NCI-H460 (cell line): ENCODE measurements at regions not wholly inside any gene's neighbourhood (a gene's known extent, or its start where the extent isn't known, plus 50 kb on each side); places are given as distances from the start of the nearest gene placed in this dataset.

Source experiments
- DNase-seq: peaks from one replicate; pipeline ENCODE4 v3.0.0-alpha.2; 2016; ENCODE audit warnings: low read depth; ENCODE audit errors: extremely low read depth

DNA sequence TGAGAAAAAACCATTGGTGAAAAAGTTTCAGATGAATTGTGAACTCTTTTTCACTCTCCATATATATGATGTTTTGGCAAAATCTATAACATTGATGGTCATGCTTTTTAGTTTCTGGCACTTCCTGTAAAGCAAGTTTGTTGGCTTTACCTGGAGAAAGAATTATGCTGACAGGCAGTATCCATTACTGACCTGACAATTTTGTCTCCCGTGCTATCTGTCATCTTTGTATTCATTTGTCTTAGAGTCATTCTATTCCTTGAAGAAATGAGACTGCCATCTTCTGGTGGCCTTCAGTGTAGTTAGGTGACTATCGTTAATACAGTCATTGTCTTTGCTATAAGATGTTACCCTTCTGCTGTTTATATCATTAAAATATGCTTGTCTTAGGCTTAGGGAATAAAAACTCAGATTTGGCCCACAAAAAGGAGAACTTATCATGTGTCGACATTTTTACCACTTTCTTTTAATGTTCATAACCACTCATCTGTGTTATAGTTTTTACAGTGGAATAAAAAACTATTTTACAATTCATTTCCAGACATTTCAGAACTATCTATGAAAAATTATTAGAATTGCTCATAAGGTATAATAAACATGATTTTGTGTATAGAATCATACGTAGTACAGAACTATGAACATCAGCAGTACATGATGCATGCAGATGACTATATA is 707.0 kb downstream of the EPM2A start:
- DNase-seq, result peak; percentile 56

DNA sequence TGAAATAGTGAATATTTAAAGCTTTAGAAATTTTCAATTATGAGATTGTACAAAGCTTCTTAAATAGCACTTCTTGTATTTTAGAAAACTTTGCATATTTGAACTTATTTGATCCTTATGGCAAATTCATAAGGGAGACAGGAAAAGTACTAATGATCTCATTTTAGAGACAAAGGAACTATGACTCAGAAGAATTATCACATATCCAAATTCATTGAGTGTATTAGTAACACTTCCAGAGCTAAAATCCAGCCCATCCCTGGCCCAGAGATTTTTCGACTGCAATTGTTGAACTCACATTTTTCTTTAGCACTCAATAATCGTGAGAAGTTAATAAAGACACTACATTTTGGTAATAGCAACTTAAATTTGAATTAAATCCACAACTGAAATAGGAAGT is 704.3 kb downstream of the EPM2A start:
- no peak for DNase-seq

DNA sequence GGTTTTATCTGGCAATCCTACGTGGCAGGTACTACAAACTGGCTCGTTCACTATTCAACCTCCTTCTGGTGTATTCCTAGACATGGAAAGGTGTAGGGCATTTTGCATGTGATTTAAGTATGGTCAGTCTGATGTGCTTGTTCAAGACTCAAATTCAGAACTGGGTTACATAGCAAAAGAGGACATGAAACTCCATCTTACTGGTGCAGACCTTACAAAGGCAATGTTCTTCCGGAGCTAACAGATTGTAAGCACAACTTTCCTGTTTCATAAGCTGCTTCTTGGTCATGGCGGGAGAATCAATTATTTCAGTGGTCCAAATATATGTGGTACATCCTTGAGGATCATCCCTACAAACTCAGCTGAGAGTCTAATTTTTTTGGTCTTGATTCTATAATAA is 703.4 kb downstream of the EPM2A start:
- DNase-seq, result no peak

DNA sequence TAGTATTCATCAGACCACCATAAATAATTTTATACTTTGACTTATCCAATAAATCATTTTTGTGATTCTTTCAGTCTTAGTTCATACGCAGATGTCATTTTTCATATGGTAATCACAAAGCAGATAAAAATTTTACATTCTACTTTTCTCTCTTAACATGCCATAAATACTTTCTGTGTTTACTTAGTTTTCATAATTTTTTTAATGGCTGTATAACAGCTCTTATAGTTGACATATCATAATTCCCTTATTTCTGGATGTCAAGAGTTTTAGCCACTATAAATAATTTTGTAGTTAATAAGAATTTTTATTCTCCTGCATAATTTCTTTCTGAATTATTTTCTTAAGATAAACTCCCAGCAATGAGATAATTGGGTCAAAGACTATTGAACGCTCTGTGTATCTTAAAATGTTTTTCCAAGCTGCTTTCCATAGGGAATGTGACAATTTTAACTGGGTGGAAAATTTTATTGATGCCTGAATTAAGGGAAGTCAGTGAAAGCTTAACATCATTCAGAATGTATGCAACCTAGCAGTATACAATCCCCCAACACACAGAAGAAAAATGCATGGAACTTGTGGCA is 702.7 kb downstream of the EPM2A start:
- DNase-seq, result no peak

DNA sequence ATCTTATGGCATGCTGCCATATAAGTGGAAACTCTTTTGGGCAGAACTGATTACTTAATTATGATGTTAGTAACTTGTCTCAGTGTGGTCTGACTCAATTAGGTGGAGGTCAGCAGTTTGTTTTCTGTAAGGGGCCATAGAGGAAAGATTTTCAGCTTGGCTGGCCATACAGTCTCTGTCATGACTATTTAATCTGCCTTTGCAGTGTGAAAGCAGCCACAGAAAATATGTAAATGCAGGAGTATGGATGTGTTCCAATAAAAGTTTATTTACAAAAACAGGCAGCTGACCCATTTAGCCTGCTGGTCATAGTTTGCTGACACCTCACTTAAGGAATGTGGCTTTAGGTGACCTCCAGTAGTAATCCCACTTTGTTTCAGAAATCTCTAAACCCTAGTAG is 700.7 kb downstream of the EPM2A start:
- no peak for DNase-seq

DNA sequence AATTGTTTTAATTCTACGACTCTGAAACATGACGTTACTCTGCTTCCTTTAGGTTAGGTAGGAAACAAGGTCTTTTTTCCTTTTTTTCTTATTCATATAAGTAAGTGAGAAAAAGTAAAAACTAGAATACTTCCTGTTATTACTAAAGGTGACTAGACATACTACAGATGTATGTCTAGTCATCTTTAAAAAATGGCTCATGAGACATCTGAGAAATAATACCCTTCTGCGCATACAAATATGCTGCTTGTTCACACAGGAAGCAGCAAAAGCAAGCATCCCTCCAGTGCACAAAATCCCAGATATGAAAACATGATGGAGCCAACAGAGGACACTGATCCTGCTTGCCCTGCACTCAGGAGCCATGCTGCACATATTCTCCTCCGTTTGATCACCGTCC is 699.1 kb downstream of the EPM2A start:
- DNase-seq, result no peak

DNA sequence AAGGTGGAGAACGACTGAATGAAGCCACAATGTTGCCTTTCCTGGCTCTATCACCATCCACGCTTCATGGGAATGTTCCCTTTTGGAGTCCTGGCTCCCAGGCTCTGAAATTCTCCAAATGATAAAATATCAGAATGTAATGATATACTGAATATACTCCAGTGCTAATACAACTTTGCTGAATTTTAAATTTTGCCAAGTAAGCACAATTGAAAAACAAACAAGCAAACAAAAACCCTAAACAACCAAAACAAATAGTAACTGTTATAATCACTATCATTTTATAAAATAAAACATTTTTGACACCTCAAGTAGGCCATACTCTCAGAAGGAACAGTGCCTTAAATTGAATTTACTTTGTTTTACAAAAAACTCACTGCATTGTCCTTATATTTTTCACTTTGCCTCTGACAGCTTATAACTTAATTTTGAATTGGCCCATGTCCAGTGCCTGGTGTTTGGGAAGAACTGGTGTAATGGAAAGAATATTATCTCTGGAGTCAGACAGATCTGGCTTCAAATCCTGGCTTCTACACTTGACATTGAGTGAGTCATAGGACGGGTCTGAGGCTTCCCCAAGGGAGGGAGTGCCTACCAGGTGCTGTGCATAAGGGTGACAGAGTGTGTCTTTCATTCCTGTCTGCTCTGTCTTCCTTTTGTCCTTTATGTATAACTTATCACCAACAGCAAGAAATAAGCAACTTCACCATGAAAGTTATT is 698.3 kb downstream of the EPM2A start:
- DNase-seq, result no peak

DNA sequence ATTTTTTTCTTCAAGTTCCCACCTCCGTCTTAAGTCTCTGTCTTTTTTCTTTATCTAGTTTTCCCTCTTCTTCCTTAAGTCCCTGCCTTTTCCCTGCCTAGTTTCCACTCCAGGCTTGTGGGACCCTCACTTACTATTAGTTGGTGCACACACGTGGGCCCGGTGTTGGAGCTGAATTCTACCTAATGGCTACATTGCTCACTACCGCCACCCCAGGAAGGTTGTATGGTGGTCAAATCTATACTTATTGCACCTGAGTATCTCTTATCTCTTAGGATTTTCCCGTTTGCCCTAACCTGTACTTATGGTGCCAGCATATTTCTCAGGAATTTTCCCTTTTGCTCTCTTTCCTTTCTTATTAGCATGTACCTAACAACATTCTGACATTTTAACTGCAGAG is 692.8 kb downstream of the EPM2A start:
- no peak for DNase-seq

DNA sequence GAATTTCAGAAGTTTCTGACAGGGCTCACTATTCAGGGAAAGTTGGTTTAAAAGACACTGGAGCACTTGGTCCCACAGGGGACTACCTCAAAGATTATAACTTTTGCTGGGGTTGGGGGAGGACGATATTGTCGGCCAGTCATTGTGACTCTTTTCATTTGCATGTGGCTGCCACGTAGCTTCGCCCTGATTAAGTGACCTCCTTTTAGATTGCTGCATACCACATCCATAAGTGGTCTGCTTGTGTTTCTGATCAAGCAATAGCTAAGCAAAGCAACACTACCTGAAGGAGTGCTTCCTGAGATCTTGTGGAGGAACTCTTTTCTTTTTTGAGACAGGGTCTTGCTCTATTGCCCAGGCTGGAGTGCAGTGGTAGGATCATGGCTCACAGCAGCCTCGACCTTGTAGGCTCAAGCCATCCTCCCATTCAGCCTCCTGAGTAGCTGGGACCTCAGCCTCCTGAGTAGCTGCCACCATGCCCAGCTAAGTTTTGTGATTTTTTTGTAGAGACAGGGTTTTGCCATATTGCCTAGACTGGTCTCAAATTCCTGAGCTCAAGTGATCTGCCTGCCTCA is 691.3 kb downstream of the EPM2A start:
- DNase-seq, result no peak

DNA sequence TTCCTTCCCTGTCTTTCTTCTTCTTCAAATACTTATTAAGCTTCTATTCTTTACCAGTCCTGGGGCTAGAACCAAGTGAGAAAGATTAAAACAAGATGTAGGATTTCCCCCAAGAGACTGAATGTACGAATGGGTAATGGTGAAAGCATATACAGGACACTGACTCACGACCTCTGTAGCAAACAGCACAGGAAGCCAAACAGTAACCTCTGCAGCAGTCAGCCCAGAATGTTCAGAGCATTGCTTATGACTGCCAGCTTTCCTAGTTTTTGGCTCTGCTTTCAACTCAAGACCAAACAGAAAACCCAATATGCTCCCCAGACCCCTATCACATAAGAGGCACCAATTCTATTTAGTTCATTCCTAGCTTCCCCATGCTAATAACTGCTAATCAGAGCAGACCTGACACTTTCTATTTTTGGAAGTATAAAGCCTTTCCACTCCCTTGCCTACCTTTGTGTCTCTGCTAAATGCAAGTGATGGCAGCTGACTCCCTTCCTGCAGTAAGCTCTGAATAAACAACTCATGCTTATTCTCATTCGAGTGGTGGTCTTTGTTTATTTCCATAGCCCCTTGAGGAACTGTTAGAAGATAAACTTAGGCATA is 690.6 kb downstream of the EPM2A start:
- no peak for DNase-seq

DNA sequence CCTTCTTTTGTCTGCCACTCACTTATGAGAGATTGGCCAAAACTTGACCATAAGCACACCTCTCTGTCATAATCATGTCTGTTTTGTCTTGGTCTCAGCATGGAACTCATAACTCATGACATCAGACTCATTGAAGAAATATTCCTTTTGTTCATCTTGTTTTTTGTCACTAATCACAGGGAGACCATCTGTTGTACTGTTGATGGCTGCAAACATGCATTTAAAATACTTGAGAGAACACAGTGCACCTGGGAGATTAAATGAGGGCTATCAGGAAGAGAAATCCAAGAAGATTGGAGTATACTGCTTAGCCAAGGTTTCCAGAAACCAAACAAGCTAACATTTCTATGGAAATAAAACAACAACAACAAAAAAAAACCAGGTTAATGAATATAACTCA is 689.7 kb downstream of the EPM2A start:
- no peak for DNase-seq

DNA sequence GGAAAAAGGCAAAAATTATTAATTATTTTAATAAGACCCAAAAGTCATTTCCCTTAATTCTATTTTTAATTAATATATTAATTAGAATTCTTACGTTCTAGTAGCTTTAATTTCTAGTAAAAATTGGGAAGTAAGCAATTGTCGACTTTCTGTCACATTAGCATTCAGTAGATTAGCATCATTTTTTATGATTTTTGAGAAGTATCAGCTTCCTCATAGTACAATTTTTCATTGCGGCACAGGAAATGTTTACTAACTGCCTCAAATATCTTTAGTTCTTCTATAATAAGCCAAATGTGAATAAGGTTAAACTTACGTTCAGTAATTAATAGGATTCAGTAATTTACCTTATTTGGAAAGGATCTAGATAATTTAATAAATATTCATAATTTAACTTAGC is 687.4 kb downstream of the EPM2A start:
- DNase-seq, result no peak

DNA sequence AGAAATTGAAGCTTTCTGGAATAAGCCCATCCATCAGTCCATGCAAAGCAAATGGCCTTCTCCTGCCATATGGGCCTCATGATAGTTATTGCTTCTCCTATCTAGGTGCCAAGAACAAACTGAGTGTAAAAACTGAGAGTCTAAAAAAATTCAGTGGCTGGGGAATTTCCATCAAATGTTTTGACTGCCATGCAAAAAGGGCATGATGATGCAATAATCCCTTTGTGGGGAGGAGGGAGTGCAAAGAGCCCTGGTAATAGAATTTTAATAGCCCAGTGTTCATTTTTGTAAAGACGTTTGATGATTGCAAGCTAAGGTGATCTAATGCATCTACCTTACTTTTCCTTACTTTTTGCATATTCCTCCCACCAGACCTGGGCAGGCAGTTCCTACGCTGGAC is 683.7 kb downstream of the EPM2A start:
- DNase-seq, result no peak

DNA sequence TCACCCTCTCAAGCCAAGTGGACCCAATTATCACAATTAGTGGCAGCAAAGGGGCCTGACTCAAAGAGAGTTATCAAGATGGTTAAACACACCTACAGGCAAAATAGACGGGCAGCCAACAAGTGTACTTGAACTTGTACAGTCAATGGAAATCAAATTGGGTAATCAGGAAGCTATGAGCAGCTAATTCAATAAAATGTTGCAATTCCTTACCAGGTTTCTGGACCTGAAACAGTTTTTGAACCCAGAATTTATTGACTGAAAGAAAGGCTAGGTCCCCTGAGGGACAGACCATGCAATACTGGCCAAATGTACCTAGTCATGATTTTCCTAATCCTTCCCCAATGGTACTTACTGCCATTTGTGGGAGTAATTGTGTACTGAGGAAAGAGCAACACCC is 679.8 kb downstream of the EPM2A start:
- no peak for DNase-seq

DNA sequence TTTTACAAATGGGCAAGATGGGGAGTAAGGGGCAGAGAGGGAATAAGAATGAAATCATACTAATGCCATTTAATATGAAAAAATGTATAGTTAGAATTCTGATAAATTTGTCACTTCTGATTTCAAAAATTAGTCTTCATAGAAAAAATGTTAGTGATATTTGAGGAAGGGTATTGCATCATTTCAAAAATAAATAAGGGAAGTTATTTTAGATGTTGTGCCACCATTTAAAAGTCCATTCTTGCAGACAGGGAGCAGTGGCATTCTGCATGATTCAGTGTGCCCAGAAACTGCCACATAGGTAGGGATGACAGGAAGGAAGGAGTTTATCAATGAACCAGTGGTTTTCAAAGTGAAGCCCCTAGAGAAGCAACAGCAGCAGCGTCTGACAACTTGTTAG is 674.6 kb downstream of the EPM2A start:
- DNase-seq, result no peak

DNA sequence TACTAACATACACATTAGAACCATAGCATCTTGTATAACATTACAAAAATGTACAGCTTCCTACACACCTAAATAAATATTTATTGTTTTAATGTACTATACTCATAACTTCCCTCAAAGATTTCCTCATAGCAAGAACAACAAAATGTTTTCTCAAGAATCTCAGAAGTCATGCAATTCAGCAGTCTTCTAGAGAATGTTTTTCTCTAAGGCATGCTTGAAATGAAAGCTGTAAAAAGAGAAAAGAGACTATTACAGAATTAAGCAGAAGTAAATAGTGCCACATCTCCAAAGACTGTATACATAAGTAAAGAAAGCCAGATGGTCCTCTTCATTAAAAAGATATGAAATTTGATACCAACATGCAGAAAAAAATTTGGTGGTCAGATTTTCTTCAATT is 672.2 kb downstream of the EPM2A start:
- DNase-seq, result no peak

DNA sequence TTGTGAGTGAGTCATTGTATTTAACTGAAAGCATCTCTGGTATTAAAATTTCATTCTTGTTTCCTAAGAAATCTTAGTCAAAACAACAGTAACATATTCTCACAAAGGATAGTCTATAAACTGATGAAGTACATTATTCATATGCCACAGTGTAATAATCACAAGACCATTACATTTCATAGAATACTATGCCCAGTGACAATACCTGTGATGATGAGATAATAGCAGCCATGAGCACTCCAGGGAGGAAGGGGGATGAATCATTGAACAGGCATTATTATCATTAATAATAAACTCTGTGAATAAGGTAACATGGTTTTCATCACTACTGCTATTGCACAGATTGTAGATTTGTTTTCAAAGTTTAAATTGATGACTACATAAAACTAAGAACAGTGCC is 667.9 kb downstream of the EPM2A start:
- no peak for DNase-seq

DNA sequence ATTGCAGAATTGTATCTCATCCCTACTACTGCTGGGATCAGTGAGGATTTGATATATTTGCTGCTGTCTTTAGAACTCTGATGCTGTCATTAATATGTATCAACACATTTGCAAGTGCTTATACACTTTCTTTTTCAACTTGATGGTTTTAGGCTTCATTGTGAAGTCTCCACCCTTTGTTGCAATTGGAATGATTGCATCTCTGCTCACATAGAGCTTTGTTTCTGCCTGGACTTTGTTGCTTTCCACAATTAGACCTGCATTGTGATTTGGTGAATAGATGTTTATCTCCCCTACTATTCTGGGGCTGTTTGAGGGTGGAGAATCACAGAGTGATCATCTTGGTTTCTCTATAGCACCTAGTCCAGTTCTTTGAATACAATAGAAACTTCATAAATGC is 666.7 kb downstream of the EPM2A start:
- no peak for DNase-seq

DNA sequence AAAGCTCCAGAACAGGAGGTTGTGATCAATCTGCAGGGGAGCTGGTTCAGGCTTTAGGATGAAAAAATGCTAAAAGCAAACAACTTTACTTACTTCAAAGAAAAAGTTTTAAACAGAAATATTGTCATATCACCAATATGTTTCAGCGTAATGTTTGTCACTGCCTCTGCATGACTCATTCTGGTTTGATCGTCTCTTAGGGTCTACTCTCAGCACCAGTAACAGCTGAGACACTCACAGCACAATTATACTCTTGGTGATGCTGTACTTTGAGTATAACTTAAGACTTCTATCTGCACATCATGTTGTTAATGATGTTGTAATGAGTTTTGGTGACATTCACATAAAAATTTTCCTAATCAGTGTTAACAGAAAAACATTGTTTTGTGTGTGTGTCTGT is 665.4 kb downstream of the EPM2A start:
- no peak for DNase-seq

DNA sequence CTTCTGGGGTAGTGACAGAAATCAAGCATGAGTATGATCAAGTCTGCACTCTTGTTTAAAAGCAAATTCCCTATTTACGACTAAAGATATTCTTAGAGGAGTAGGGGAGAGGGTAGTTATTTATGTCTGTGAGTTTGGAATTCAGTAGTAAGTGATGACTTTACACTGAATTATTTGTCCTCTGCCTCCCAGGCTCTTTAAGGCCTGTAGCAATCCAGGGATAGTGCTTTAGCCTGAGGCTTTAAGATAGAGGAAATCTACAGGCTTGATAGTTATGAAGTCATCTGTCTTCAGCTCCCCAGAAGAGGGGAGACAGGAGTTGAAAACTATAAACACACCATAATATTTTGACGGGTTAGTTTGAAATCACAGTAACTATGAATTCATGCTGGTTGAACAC is 664.5 kb downstream of the EPM2A start:
- DNase-seq, result no peak

DNA sequence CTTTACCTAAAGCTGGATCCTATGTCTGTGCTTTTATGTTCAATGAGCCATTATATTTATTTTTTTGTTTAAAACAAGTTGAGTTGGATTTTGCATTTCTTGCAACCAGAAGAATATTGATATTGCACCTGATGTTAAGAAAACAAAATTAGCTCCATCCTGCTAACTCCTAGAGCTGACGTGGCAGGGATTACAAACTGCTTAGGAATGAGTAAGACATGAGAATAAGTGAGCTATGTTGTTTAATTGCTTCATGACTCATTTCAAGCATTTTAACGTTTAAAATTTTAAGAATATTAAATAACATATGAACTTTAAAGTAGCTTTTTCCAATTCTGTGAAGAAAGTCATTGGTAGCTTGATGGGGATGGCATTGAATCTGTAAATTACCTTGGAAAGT is 663.5 kb downstream of the EPM2A start:
- no peak for DNase-seq

DNA sequence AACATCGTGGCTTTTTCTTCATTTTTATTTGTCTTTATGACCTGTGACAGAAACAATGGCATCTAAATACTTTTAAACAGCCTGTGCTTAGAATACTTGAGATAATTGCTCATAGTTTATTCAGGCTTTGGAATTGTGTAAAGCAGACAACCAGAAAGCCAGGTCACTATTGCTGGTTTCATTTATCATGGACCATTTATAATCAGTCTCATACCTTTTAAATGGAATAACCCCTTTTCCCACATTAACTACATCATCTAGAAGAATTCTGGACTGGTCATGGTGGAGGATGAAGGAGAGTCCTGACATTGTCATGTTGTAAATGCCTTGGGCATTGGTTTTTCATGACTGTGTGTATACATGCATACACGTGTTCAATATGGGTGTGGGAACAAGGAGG is 661.5 kb downstream of the EPM2A start:
- no peak for DNase-seq
